A549 (cell line): ENCODE measurements at regions not wholly inside any gene's neighbourhood (a gene's known extent, or its start where the extent isn't known, plus 50 kb on each side); places are given as distances from the start of the nearest gene placed in this dataset.

ENCODE experiments used
- ATAC-seq, 2 experiments: fragments of 200-7000 bp in 1 of 2; fragments of >200 bp in 1 of 2; cut with Nextera tagmentation in 1 of 2; cut with Tn5 transposase in 1 of 2; 3 replicates each; pipeline versions ENCODE4 v1.8.0 to v1.9.1; 2018 to 2020; ENCODE audit warnings: mild to moderate bottlenecking in 1 of 2, moderate library complexity in 1 of 2
- CTCF ChIA-PET: fragments of 300-600 bp; sonication (Branson Sonifier 250); formaldehyde crosslinking; extraction: SDS; loops from one replicate; lab custom pipeline; 2021; ENCODE audit warnings: antibody characterized with exemption, inconsistent platforms; lab: Yijun Ruan, JAX
- POLR2A ChIA-PET: fragments of 350-600 bp; formaldehyde crosslinking; extraction: SDS; loops from one replicate; lab custom pipeline; 2021; ENCODE audit warnings: antibody characterized with exemption, inconsistent platforms; lab: Yijun Ruan, JAX
- DNase-seq, 2 experiments: peaks; one replicate each; pipeline versions ENCODE4 v3.0.0 to v3.0.0-alpha.2; 2011 to 2016; ENCODE audit warnings: low read depth in 1 of 2, low spot score in 1 of 2
- FAIRE-seq: peaks from 2 replicates; lab custom pipeline; 2011; peaks lifted over from hg19 to GRCh38; lab: Jason Lieb, UNC
- H3K27ac ChIP-seq, 2 experiments: fragments of >200 bp; sonication (Bioruptor Twin); formaldehyde crosslinking; 3 replicates each; pipeline ENCODE4 v1.5.1; 2016 to 2017
- H3K4me1 ChIP-seq: fragments of >200 bp; sonication (Bioruptor Twin); formaldehyde crosslinking; 3 replicates; pipeline ENCODE4 v1.6.1; 2016
- H3K4me2 ChIP-seq: fragments of >200 bp; sonication (Bioruptor Twin); formaldehyde crosslinking; 3 replicates; pipeline ENCODE4 v1.6.1; 2016
- H3K4me3 ChIP-seq: fragments of >200 bp; sonication (Bioruptor Twin); formaldehyde crosslinking; 3 replicates; pipeline ENCODE4 v1.5.1; 2016
- H3K9me3 ChIP-seq: fragments of >200 bp; sonication (Bioruptor Twin); formaldehyde crosslinking; 3 replicates; pipeline ENCODE4 v1.6.1; 2016
- ATOH8 ChIP-seq: fragments of 250-450 bp; sonication (Bioruptor Pico); IDR thresholded peaks from 2 replicates; pipeline ENCODE4 v1.5.0; 2020; ENCODE audit warnings: low read depth, mild to moderate bottlenecking, moderate library complexity
- EP300 ChIP-seq, 2 experiments: fragments of >200 bp; sonication (Bioruptor Twin); formaldehyde crosslinking; IDR thresholded peaks; 2 replicates in 1 of 2; 3 replicates in 1 of 2; pipeline ENCODE4 v1.6.1; 2016 to 2017
- FOSL2 ChIP-seq, 2 experiments: fragments of 450-650 bp in 1 of 2; fragments of >200 bp in 1 of 2; sonication (Bioruptor Twin) in 1 of 2; formaldehyde crosslinking; IDR thresholded peaks; 2 replicates each; pipeline versions ENCODE4 v1.5.0 to v1.6.1; 2016 to 2020; ENCODE audit warnings: mild to moderate bottlenecking in 1 of 2, moderate library complexity in 1 of 2
- HEYL ChIP-seq: fragments of 250-450 bp; sonication (Bioruptor Pico); IDR thresholded peaks from 2 replicates; pipeline ENCODE4 v1.8.0; 2021; ENCODE audit warnings: mild to moderate bottlenecking, moderate library complexity
- HMGXB4 ChIP-seq: fragments of 250-450 bp; sonication (Bioruptor Pico); IDR thresholded peaks from 2 replicates; pipeline ENCODE4 v1.5.0; 2021; ENCODE audit warnings: mild to moderate bottlenecking, moderate library complexity, borderline replicate concordance
- MAZ ChIP-seq: fragments of 150-350 bp; IDR thresholded peaks from 2 replicates; pipeline ENCODE4 v1.6.1; 2014; ENCODE audit warnings: antibody characterized with exemption, low read depth, low read length, borderline replicate concordance
- PHF8 ChIP-seq: fragments of 200-600 bp; sonication (generic); IDR thresholded peaks from 2 replicates; pipeline ENCODE4 v1.6.1; 2016; ENCODE audit warnings: low read depth, mild to moderate bottlenecking, antibody characterized with exemption, moderate library complexity, borderline replicate concordance
- RARB ChIP-seq: fragments of 250-450 bp; sonication (Bioruptor Pico); IDR thresholded peaks from 2 replicates; pipeline ENCODE4 v1.8.0; 2021; ENCODE audit warnings: mild to moderate bottlenecking, moderate library complexity
- RNF2 ChIP-seq: fragments of 200-600 bp; sonication (generic); IDR thresholded peaks from 2 replicates; pipeline ENCODE4 v1.6.1; 2016; ENCODE audit warnings: low read depth, mild to moderate bottlenecking, antibody characterized with exemption, moderate library complexity, borderline replicate concordance
- SMC3 ChIP-seq: fragments of >200 bp; sonication (Bioruptor Twin); formaldehyde crosslinking; IDR thresholded peaks from 3 replicates; pipeline ENCODE4 v1.6.1; 2018; ENCODE audit warnings: inconsistent platforms
- SREBF2 ChIP-seq: fragments of 450-650 bp; IDR thresholded peaks from 2 replicates; pipeline ENCODE4 v1.6.1; 2014; ENCODE audit warnings: mild to moderate bottlenecking, moderate library complexity
- WGBS: methylation state at CpG from one replicate; pipeline ENCODE4 v1.1.6; 2017; ENCODE audit errors: missing lambda C conversion rate; 5-methylcytosine and 5-hydroxymethylcytosine counted together

GRCh38 chr2:128778843-128779242 lies 460.2 kb upstream of the HS6ST1 start (continued):
- TF ChIP-seq HMGXB4 (CRISPR knock-in tag): no peak
- TF ChIP-seq FOSL2 (IDR thresholded peaks at IDR 0.05): no peak
- no peak for TF ChIP-seq FOSL2 (CRISPR knock-in tag; IDR thresholded peaks at IDR 0.05)
- TF ChIP-seq SMC3: no peak
- no peak for TF ChIP-seq RARB (CRISPR knock-in tag)

- TF ChIP-seq MAZ (no peak), SREBF2 (no peak), EP300 (IDR thresholded peaks at IDR 0.05) (no peak), PHF8 (no peak)
- ChIA-PET POLR2A (no interaction called here), CTCF (no interaction called here)
- Histone ChIP-seq H3K27ac (no peak overlapping the region), H3K4me1 (no peaks in the 10 kb centered on the region), H3K4me3 (no peak overlapping the region), H3K9me3 (no peaks in the 10 kb centered on the region), H3K4me2 (no peak overlapping the region)
- FAIRE-seq (no peak), ATAC-seq (no peak), DNase-seq (no peak)
- 28% methylated on average over 8 of the region's 9 CpGs for WGBS
These were observed 460.8 kb upstream of the HS6ST1 start for GRCh38 chr2:128779301-128780095.

GRCh38 chr2:128780434-128781080 lies 461.9 kb upstream of the HS6ST1 start:
- CTCF ChIA-PET: no interaction called here
- no peak for TF ChIP-seq ATOH8 (CRISPR knock-in tag)
- TF ChIP-seq HEYL (CRISPR knock-in tag): no peak
- H3K9me3 ChIP-seq: no peaks in the 10 kb centered on the region

GRCh38 chr2:128781166-128781565 lies 462.5 kb upstream of the HS6ST1 start:
- no peak for DNase-seq
- Histone ChIP-seq H3K27ac (no peak overlapping the region), H3K4me3 (no peak overlapping the region), H3K9me3 (no peaks in the 10 kb centered on the region), H3K4me2 (no peak overlapping the region), H3K4me1 (no peaks in the 10 kb centered on the region)
- ChIA-PET CTCF (no interaction called here), POLR2A (no interaction called here)
- ATAC-seq: no peak
- no peak for FAIRE-seq
- WGBS: 6% methylated on average over 3 of the region's 3 CpGs
- TF ChIP-seq RNF2: no peak

More at GRCh38 chr2:128780434-128781080, 461.9 kb upstream of the HS6ST1 start:
- Histone ChIP-seq H3K4me3 (no peak overlapping the region), H3K4me2 (no peak overlapping the region), H3K27ac (no peak overlapping the region), H3K4me1 (no peaks in the 10 kb centered on the region)
- FAIRE-seq (no peak), ATAC-seq (no peak), DNase-seq (no peak)
- WGBS: 4% methylated on average over 5 of the region's 5 CpGs
- POLR2A ChIA-PET: no interaction called here
